Activated CD8-positive, alpha-beta memory T cell treated with anti-CD3 and anti-CD28 coated beads, Interleukin-2, amount 50 U/mL, for 24 hours (primary cell): ENCODE measurements at regions not wholly inside any gene's neighbourhood (a gene's known extent, or its start where the extent isn't known, plus 50 kb on each side); places are given as distances from the start of the nearest gene placed in this dataset.
"Not testable (repeated sequence)": the region's sequence is repeated elsewhere in the genome, so short reads cannot be mapped to it uniquely, and the experiment has no call there.

ENCODE experiments used
- DNase-seq: peaks from one replicate; pipeline ENCODE4 v3.0.0-alpha.2; 2020; ENCODE audit errors: extremely low read depth

GRCh38 chr10:60469147-60469546 is 79.5 kb upstream of the ANK3 start:
- DNase-seq: not testable (repeated sequence)

GRCh38 chr10:60467202-60467546 is 77.5 kb upstream of the ANK3 start:
- DNase-seq: no peak

GRCh38 chr10:60466267-60467201 is 76.9 kb upstream of the ANK3 start:
- DNase-seq: no peak

GRCh38 chr10:60465801-60466200 is 76.1 kb upstream of the ANK3 start:
- no peak for DNase-seq

- DNase-seq: no peak
Measured at GRCh38 chr10:60464659-60465058, 75.0 kb upstream of the ANK3 start.

GRCh38 chr10:60463746-60464145 is 74.1 kb upstream of the ANK3 start:
- no peak for DNase-seq

GRCh38 chr10:60461688-60462087 is 72.0 kb upstream of the ANK3 start:
- no peak for DNase-seq

- DNase-seq: no peak
Measured at GRCh38 chr10:60459701-60460457, 70.2 kb upstream of the ANK3 start.

- DNase-seq: no peak
Measured at GRCh38 chr10:60456053-60456452, 66.4 kb upstream of the ANK3 start.

GRCh38 chr10:60454336-60454735 is 64.7 kb upstream of the ANK3 start:
- DNase-seq: no peak

- DNase-seq: no peak
Measured at GRCh38 chr10:60453036-60453435, 63.4 kb upstream of the ANK3 start.

GRCh38 chr10:60450291-60450690 is 60.6 kb upstream of the ANK3 start:
- DNase-seq: no peak

- no peak for DNase-seq
Measured at GRCh38 chr10:60448246-60448645, 58.6 kb upstream of the ANK3 start.

- no peak for DNase-seq
Measured at GRCh38 chr10:60446851-60447250, 57.2 kb upstream of the ANK3 start.

GRCh38 chr10:60446070-60446833 is 56.6 kb upstream of the ANK3 start:
- DNase-seq: no peak

- DNase-seq: no peak
Measured at GRCh38 chr10:60444494-60445064, 54.9 kb upstream of the ANK3 start.

GRCh38 chr10:60443346-60443745 is 53.7 kb upstream of the ANK3 start:
- DNase-seq: no peak

GRCh38 chr10:60441515-60441914 is 51.8 kb upstream of the ANK3 start:
- DNase-seq: no peak

- no peak for DNase-seq
Measured at GRCh38 chr10:60439641-60440040, 50.0 kb upstream of the ANK3 start.
